HG03103 (cell line): ENCODE measurements at regions not wholly inside any gene's neighbourhood (a gene's known extent, or its start where the extent isn't known, plus 50 kb on each side); places are given as distances from the start of the nearest gene placed in this dataset.

ENCODE experiments used
- ATAC-seq: cut with Tn5 transposase; IDR thresholded peaks from one replicate; pipeline ENCODE4 v1.9.1; 2021; ENCODE audit warnings: low read depth; ENCODE audit not compliant: unreplicated experiment

DNA sequence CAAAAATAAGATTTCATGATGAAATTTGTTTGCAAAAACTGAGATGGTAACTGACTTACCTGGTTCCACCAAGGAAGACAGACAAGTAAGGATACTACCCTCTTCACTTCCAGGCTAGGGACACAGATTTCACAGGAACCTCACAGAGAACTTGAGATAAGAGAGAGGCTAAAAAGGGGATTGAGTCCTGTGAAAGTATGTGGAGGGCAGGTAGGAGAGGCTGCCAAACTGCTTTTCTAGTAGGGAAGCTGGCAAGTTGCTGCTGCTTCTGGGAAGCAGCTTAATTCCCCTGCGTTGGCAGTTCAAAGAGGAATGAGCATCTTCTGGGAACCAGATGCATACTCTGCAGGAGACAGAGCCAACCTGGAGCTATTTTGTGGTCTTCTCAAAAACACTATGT lies 841.6 kb downstream of the CCSER2 start:
- ATAC-seq = no peak

DNA sequence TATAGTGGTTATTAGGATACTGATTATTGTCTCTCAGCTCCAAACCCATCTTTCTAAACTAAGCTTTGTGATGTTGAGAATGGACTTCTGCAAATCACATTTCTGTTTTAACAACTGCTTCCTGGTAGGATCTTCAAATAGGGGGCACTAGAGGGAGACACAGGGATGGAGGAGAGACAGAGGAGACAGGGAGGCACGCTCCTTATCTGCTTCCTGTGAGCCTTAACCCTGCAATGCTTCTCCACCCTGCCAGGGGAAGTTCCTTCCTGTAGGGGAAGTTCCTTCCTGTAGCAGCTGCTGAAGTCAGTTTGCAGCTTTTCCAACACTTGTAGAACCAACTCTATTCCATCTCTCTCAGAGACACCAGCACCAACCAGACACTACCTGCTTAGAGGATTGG lies 847.2 kb downstream of the CCSER2 start:
- no peak for ATAC-seq

DNA sequence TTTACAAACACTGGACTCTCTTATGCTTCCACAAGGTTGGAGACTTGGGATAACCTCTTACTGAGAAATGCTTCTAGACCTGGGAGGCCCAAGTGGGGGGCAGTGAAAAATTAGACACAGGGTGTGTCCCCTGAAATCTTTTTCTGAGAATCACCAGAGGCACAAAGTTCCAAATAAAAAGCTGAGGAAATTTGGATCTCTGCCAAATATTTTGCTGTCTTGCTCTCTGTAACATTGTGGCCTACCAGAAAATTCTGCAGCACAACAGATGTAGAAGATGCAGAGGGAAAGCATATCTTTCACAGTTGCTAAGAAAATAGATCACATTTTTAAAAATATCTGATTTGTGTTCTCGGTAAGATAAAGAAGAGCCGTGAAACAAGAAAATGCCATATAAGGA lies 849.4 kb downstream of the CCSER2 start:
- ATAC-seq = no peak

DNA sequence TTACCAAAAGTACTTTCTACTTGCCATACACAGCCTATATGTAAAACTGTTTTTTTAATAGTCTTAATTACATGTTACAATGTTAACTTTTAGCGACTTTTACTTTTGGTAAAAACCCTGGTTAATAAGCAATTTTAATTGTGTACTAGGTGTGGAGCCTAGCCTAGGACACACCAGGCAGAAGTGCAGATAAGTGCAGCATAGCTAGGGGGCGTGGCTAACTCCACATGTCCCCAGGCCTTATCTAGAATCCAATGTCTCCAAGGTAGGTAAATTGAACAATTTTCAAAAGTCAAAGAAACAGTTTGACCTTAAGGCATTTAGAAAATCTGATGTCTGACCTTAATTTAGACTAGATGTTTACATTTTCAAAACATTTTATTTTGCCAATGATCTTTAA lies 858.7 kb downstream of the CCSER2 start:
- no peak for ATAC-seq

DNA sequence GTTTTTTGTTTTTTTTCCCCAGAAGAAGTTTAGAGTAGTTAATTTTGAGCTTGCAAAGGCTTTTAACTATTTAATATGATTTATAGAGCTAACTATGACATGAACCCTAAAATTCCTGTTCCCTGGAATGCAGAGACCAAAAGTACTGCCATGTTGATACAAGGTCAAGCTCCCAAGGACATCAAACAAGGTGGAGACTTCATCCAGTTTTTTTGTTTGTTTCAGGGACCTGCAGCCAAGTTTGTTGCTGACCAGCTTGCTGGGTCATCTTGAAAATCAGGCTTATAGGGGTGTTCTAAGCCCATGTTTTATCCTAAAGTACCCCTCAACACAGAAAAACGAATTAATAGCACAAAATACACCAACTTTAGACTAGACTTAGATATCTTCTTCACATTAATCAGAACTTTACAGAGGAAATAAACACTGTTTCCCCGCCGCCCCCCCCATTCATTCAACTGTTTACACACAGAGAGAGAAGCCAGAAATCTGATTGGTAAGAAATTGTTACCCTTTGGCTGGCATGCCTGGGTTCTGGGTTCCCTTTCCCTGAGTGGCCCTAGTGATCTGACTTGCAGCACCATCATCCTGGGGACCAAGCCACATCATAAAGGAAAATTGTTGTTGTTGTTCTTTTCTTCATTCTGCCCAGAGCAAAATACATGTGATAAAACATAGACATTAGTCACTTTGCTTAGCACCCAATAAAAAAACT lies 860.5 kb downstream of the CCSER2 start:
- no peak for ATAC-seq

- no peak for ATAC-seq
Measured at GRCh38 chr10:85193796-85194195, 865.4 kb downstream of the CCSER2 start.

GRCh38 chr10:85194706-85195105 lies 866.3 kb downstream of the CCSER2 start:
- ATAC-seq = no peak

DNA sequence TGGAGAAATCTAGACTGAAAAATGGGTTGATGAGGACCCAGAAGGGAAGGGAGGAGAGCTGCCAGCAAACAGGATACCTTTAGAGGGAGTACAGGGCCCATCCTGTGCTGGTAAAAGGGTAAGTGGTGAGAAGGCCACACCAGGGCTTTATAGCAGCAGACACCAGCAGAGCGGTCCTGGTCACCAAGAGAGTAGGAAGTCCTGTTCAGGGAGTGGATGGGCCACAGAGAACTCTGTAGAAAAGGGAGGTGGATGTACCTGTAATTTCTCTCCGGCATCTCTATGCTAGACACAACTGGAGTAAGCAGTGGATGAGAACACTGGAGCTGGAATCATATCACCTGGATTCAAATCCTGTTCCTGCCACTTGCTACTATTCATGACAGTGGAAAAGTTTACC lies 867.2 kb downstream of the CCSER2 start:
- no peak for ATAC-seq

GRCh38 chr10:85204814-85205213 lies 876.4 kb downstream of the CCSER2 start:
- no peak for ATAC-seq

- no peak for ATAC-seq
Measured at GRCh38 chr10:85212526-85212925, 884.1 kb downstream of the CCSER2 start.

- ATAC-seq = no peak
Measured at GRCh38 chr10:85213493-85213892, 885.1 kb downstream of the CCSER2 start.

- ATAC-seq = no peak
Measured at GRCh38 chr10:85222300-85222699, 893.9 kb downstream of the CCSER2 start.

DNA sequence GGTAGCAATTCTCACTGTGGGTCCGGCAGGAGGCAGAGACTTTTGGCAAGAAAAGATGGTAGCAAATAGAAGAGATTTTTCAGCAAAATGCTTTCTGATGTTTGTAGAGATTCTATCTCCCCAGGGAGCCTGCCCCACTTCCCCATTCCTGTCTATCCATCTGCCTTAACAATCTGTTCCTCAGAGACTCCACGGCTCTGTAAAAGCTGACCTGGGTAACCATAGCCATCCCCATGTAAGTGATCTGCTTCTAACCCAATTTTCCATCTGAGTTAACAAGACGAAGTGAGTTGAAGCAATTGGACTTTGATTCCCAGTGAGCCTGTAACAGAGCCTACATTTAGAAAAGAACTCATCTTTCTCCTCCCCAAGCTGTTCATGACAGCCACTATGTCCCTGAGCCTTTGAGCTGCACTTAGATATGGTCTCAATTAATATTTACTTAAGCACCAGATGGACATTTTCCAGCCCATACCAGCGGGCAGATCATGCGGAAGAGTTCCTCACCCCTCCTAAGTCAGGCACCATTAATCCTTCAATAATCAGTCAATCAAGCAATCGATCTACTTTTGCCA lies 896.1 kb downstream of the CCSER2 start:
- no peak for ATAC-seq

GRCh38 chr10:85225311-85225710 lies 896.9 kb downstream of the CCSER2 start:
- ATAC-seq = no peak

- no peak for ATAC-seq
Measured at GRCh38 chr10:85226596-85226995, 898.2 kb downstream of the CCSER2 start.

DNA sequence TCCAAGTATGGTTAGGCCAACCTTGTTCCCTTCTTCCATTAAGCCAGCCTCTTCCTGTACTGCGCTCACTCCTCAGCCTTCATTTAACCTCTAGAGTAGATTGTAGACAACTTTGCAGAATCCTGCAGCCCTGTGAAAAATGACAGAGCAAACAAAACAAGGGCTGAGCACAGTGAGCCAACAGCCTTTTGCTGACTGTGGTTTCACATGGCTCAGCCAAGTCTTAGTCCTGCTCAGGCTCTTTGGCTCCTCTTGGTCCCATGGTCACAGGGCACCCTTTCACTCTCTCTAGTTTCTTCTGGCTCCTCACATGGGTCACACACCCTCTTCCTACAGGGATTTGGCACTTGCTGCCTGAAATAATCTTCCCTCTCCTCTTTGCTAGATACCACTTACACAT lies 900.3 kb downstream of the CCSER2 start:
- no peak for ATAC-seq

DNA sequence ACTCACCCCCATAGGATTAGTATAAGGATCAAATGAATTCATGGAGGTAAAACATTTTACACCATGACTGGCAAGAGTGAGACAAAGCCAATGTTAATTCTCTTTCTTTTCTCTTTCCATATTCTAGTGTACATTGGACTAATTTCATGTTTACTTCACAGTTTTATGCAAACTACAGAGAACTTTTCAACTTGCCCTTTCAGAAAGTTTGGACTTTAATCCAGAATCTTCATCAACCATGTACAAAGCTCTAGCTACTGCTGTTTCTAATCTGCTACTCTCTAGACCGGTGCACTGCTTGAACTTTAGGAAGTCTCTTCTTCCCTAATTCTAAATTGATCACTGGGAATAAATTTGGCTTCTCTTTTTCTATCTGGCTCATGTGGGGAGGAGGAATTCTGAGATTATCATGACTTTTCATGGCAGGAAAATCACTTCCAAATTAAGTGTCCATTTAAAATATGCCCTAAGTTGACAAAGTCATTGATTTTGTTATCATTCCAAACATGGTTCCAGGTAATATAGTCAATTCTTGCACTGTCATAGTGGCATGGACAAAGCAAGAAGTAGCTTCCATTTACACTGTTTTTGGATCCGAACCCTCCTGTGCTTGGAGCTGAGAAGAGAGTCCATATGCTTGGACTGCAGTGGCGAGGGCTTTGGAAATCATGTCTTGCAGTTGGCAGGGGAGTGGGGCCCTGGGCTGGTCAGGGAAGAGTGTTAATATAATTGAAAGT lies 903.3 kb downstream of the CCSER2 start:
- no peak for ATAC-seq

DNA sequence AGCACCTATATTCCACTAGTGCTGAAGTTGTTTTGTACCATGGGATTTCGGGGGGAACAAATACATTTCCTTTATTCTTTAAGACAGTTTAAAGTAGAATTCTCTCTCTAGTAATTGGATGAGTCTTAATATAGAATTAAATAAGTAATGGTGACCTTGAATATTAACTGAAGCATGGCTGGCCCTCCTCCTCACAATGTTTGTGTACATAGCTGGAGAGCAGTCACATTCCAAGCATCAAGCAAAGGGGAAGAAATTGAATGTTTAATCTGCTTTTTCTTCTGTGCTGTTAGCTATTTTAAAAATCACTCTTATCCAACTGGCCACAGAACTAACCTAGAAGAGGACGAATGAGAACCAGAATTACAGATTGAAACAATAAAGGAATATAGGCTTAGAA lies 906.9 kb downstream of the CCSER2 start:
- no peak for ATAC-seq

- ATAC-seq = no peak
Measured at GRCh38 chr10:85238676-85239075, 910.3 kb downstream of the CCSER2 start.

DNA sequence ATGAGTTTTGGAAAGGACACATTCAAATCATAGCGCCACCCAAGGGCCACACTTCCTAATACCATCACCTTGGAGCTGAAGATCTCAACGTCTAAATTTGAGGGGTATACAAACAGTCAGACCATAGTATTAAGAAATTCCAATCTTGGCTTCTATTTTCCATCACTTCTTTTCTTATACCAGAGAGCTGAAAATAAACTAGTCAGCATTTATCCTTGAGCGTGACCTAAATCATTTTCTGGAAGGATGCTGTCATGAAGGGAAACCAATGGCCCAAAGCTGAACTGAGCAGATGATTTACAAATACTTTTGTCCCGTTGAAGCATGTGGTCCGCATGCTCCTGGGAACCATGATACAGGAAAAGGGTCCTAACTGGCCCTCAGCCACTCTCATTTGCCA lies 921.9 kb downstream of the CCSER2 start:
- ATAC-seq = no peak

- no peak for ATAC-seq
Measured at GRCh38 chr10:85256481-85256880, 928.1 kb downstream of the CCSER2 start.

GRCh38 chr10:85259908-85260307 lies 931.5 kb downstream of the CCSER2 start:
- no peak for ATAC-seq
